Esophagus muscularis mucosa (tissue), 4 donors: ENCODE measurements at regions not wholly inside any gene's neighbourhood (a gene's known extent, or its start where the extent isn't known, plus 50 kb on each side); places are given as distances from the start of the nearest gene placed in this dataset.

Source experiments
- EP300 ChIP-seq: sonication (generic); formaldehyde crosslinking; IDR thresholded peaks from one replicate; pipeline ENCODE4 v1.6.1; 2017; ENCODE audit warnings: antibody characterized with exemption
- POLR2A ChIP-seq: fragments of 450-650 bp; IDR thresholded peaks from one replicate; pipeline ENCODE4 v1.6.1; 2017; ENCODE audit warnings: antibody characterized with exemption, moderate library complexity, mild to moderate bottlenecking, low read depth
- POLR2AphosphoS5 ChIP-seq, 2 donors: sonication (generic); formaldehyde crosslinking; IDR thresholded peaks; one replicate each; pipeline ENCODE4 v1.6.1; 2017; ENCODE audit warnings: antibody characterized with exemption in 2 of 2
- TF ChIP-seq, protein P1 (sequence below), 3 experiments: fragments of 200-600 bp in 2 of 3; fragments of 450-650 bp in 1 of 3; sonication (generic) in 2 of 3; IDR thresholded peaks; one replicate each; pipeline ENCODE4 v1.5.1; 2017 to 2019; ENCODE audit warnings: antibody characterized with exemption in 3 of 3, mild to moderate bottlenecking in 2 of 3, moderate library complexity in 1 of 3

DNA sequence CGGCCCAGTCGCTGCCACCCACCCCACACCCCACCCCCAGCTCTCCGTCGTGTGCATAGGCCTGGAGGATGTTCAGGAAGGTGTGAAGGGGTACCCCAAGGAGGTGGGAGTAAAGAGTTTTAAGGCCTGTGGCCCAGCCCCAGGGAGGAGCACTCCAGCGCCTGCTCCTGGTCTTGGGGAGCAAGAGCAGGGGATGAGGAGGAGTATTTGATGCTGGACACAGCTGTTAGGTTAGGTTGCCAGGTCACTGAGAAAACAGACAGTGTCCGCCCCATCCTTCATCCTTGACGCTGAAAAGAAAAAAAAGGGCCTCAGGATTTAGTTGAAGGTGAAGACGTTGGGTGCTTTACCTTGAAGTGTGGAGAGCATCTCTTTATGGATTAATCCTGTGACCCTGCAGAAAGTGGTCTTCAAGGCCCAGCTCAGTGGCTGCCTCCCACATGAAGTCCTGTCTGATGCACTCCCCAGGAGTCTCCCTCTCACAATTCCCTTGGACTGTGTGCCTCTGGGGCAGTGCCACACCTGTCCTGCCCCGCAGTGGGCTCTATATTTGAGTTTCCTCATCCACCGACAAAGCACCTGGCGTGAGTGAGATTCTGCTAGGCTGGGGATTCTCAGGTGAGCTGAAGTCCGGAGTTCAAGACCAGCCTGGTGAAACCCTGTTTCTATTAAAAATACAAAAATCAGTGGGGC lies 101.8 kb downstream of the SPRY4 start:
- TF ChIP-seq POLR2AphosphoS5 (IDR thresholded peaks at IDR 0.05): no peak
- TF ChIP-seq, protein P1, sequence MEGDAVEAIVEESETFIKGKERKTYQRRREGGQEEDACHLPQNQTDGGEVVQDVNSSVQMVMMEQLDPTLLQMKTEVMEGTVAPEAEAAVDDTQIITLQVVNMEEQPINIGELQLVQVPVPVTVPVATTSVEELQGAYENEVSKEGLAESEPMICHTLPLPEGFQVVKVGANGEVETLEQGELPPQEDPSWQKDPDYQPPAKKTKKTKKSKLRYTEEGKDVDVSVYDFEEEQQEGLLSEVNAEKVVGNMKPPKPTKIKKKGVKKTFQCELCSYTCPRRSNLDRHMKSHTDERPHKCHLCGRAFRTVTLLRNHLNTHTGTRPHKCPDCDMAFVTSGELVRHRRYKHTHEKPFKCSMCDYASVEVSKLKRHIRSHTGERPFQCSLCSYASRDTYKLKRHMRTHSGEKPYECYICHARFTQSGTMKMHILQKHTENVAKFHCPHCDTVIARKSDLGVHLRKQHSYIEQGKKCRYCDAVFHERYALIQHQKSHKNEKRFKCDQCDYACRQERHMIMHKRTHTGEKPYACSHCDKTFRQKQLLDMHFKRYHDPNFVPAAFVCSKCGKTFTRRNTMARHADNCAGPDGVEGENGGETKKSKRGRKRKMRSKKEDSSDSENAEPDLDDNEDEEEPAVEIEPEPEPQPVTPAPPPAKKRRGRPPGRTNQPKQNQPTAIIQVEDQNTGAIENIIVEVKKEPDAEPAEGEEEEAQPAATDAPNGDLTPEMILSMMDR (IDR thresholded peaks at IDR 0.05): no peak
- TF ChIP-seq POLR2A: no peak
- TF ChIP-seq EP300: no peak
